Spinal cord (tissue), 9 donors: ENCODE measurements at regions not wholly inside any gene's neighbourhood (a gene's known extent, or its start where the extent isn't known, plus 50 kb on each side); places are given as distances from the start of the nearest gene placed in this dataset.

ENCODE experiments used
- DNase-seq, 6 donors: peaks; one replicate each; pipeline versions ENCODE4 v3.0.0 to v3.0.0-alpha.2; 2013 to 2015; ENCODE audit warnings: low spot score in 6 of 6, low read depth in 4 of 6
- H3K27ac ChIP-seq: one replicate; pipeline ENCODE4 v1.5.1; 2013; ENCODE audit warnings: low read depth, low read length, control low read depth
- H3K27me3 ChIP-seq: one replicate; pipeline ENCODE4 v1.6.1; 2013; ENCODE audit warnings: low read length; ENCODE audit not compliant: control insufficient read depth, insufficient read depth
- H3K36me3 ChIP-seq: one replicate; pipeline ENCODE4 v1.6.1; 2013; ENCODE audit warnings: low read length; ENCODE audit not compliant: control insufficient read depth, insufficient read depth
- H3K4me1 ChIP-seq: one replicate; pipeline ENCODE4 v1.6.1; 2013; ENCODE audit warnings: low read length; ENCODE audit not compliant: control insufficient read depth, insufficient read depth
- H3K4me3 ChIP-seq: one replicate; pipeline ENCODE4 v1.5.1; 2013; ENCODE audit warnings: low read depth, low read length, control low read depth
- H3K9me3 ChIP-seq: one replicate; pipeline ENCODE4 v1.6.1; 2013; ENCODE audit warnings: low read length; ENCODE audit not compliant: control insufficient read depth, insufficient read depth
- WGBS: methylation state at CpG from one replicate; pipeline ENCODE4 v1.1.5; 2013; ENCODE audit warnings: missing lambda C conversion rate; ENCODE audit not compliant: insufficient coverage; 5-methylcytosine and 5-hydroxymethylcytosine counted together
- donor health status: healthy.

- Histone ChIP-seq H3K9me3 (no peaks in the 10 kb centered on the region), H3K4me3 (no peak overlapping the region), H3K36me3 (no peaks in the 10 kb centered on the region), H3K4me1 (peaks cover 4% of the 10 kb centered on the region), H3K27ac (no peak overlapping the region), H3K27me3 (no peaks in the 10 kb centered on the region)
- WGBS, result 70% methylated on average over 4 of the region's 5 CpGs
- no peak for DNase-seq
Observed at GRCh38 chr5:54639621-54640020, 122.1 kb downstream of the SNX18 start.

- Histone ChIP-seq H3K27ac (no peak overlapping the region), H3K4me1 (no peaks in the 10 kb centered on the region), H3K27me3 (no peaks in the 10 kb centered on the region), H3K4me3 (no peak overlapping the region), H3K36me3 (no peaks in the 10 kb centered on the region), H3K9me3 (no peaks in the 10 kb centered on the region)
- DNase-seq, result no peak
- no CpG with 5 or more reads among the region's 2 CpGs for WGBS
Observed at GRCh38 chr5:54638106-54638505, 120.5 kb downstream of the SNX18 start.

GRCh38 chr5:54637654-54638053 is 120.1 kb downstream of the SNX18 start:
- Histone ChIP-seq H3K27ac (no peak overlapping the region), H3K4me1 (peaks cover 3% of the 10 kb centered on the region), H3K9me3 (no peaks in the 10 kb centered on the region), H3K36me3 (no peaks in the 10 kb centered on the region), H3K27me3 (no peaks in the 10 kb centered on the region), H3K4me3 (no peak overlapping the region)
- WGBS, result 61% methylated on average over 3 of the region's 6 CpGs
- DNase-seq, result peak in 1 of 6 donors; percentile 59

- 100% methylated on average over 1 of the region's 1 CpG for WGBS
- peaks cover 2% of the 10 kb centered on the region for H3K9me3 ChIP-seq
Observed at GRCh38 chr5:54634089-54634488, 116.5 kb downstream of the SNX18 start.

GRCh38 chr5:54632131-54632701 is 114.7 kb downstream of the SNX18 start:
- H3K36me3 ChIP-seq, result no peaks in the 10 kb centered on the region
- H3K4me3 ChIP-seq, result no peak overlapping the region
- H3K9me3 ChIP-seq, result peaks cover 2% of the 10 kb centered on the region
- DNase-seq, result peak in 1 of 6 donors; percentile 85
- 34% methylated on average over 2 of the region's 6 CpGs for WGBS
- H3K27ac ChIP-seq, result no peak overlapping the region
- H3K4me1 ChIP-seq, result peaks cover 11% of the 10 kb centered on the region
- H3K27me3 ChIP-seq, result no peaks in the 10 kb centered on the region

More at GRCh38 chr5:54634089-54634488, 116.5 kb downstream of the SNX18 start:
- no peaks in the 10 kb centered on the region for H3K27me3 ChIP-seq
- no peak overlapping the region for H3K4me3 ChIP-seq
- no peaks in the 10 kb centered on the region for H3K36me3 ChIP-seq
- peaks cover 11% of the 10 kb centered on the region for H3K4me1 ChIP-seq
- no peak for DNase-seq
- no peak overlapping the region for H3K27ac ChIP-seq

GRCh38 chr5:54630738-54631359 is 113.3 kb downstream of the SNX18 start:
- 93% methylated on average over 2 of the region's 5 CpGs for WGBS

GRCh38 chr5:54629115-54629514 is 111.6 kb downstream of the SNX18 start:
- WGBS, result 100% methylated on average over 1 of the region's 2 CpGs

More at GRCh38 chr5:54630738-54631359, 113.3 kb downstream of the SNX18 start:
- no peak overlapping the region for H3K4me3 ChIP-seq
- no peaks in the 10 kb centered on the region for H3K27me3 ChIP-seq
- no peak overlapping the region for H3K27ac ChIP-seq
- DNase-seq, result peak in 1 of 6 donors; percentile 17
- H3K4me1 ChIP-seq, result peaks cover 11% of the 10 kb centered on the region
- no peaks in the 10 kb centered on the region for H3K36me3 ChIP-seq
- peaks cover 2% of the 10 kb centered on the region for H3K9me3 ChIP-seq

GRCh38 chr5:54628050-54628449 is 110.5 kb downstream of the SNX18 start:
- H3K4me3 ChIP-seq, result no peak overlapping the region
- DNase-seq, result no peak
- H3K4me1 ChIP-seq, result peaks cover 11% of the 10 kb centered on the region
- H3K27ac ChIP-seq, result no peak overlapping the region
- H3K27me3 ChIP-seq, result no peaks in the 10 kb centered on the region
- H3K36me3 ChIP-seq, result no peaks in the 10 kb centered on the region
- WGBS, result 80% methylated on average over 1 of the region's 1 CpG
- H3K9me3 ChIP-seq, result peaks cover 2% of the 10 kb centered on the region

More at GRCh38 chr5:54629115-54629514, 111.6 kb downstream of the SNX18 start:
- no peaks in the 10 kb centered on the region for H3K36me3 ChIP-seq
- H3K27me3 ChIP-seq, result no peaks in the 10 kb centered on the region
- H3K9me3 ChIP-seq, result peaks cover 2% of the 10 kb centered on the region
- H3K4me3 ChIP-seq, result no peak overlapping the region
- H3K27ac ChIP-seq, result no peak overlapping the region
- no peak for DNase-seq
- H3K4me1 ChIP-seq, result peaks cover 11% of the 10 kb centered on the region

- no peaks in the 10 kb centered on the region for H3K27me3 ChIP-seq
- H3K4me3 ChIP-seq, result no peak overlapping the region
- peaks cover 4% of the 10 kb centered on the region for H3K4me1 ChIP-seq
- no peaks in the 10 kb centered on the region for H3K36me3 ChIP-seq
- H3K9me3 ChIP-seq, result peaks cover 2% of the 10 kb centered on the region
- WGBS, result 100% methylated on average over 1 of the region's 2 CpGs
- DNase-seq, result no peak
- no peak overlapping the region for H3K27ac ChIP-seq
Observed at GRCh38 chr5:54626407-54626806, 108.8 kb downstream of the SNX18 start.
